Epithelial cell of esophagus (primary cell): ENCODE measurements at regions not wholly inside any gene's neighbourhood (a gene's known extent, or its start where the extent isn't known, plus 50 kb on each side); places are given as distances from the start of the nearest gene placed in this dataset.

Experiments
- DNase-seq: peaks from one replicate; pipeline ENCODE4 v3.0.0; 2010; ENCODE audit warnings: low read depth
- H3K4me3 ChIP-seq: 2 replicates; pipeline ENCODE4 v1.5.1; 2011; ENCODE audit warnings: mild to moderate bottlenecking, low read length, control low read depth
- CTCF ChIP-seq: IDR thresholded peaks from 2 replicates; pipeline ENCODE4 v1.5.1; 2011; ENCODE audit warnings: low read depth, mild to moderate bottlenecking, low read length, control low read depth, inconsistent platforms; ENCODE audit not compliant: insufficient read depth; ENCODE audit errors: missing control alignments

GRCh38 chr16:81148277-81148676, 52.1 kb upstream of the GCSH start:
- no peak for DNase-seq
- no peak for TF ChIP-seq CTCF
- H3K4me3 ChIP-seq, result no peak overlapping the region
